Psoas muscle (tissue), 7 donors: ENCODE measurements at regions not wholly inside any gene's neighbourhood (a gene's known extent, or its start where the extent isn't known, plus 50 kb on each side); places are given as distances from the start of the nearest gene placed in this dataset.

Source experiments
- ATAC-seq, 4 donors: fragments of 200-7000 bp; cut with Tn5 transposase; one replicate each; pipeline ENCODE4 v1.9.1; 2020; ENCODE audit warnings: moderate library complexity in 3 of 4, mild to moderate bottlenecking in 2 of 4
- DNase-seq, 2 donors: peaks; one replicate each; pipeline ENCODE4 v3.0.0-alpha.2; 2020
- H3K27ac ChIP-seq: fragments of 200-600 bp; one replicate; pipeline ENCODE4 v1.8.0; 2022
- H3K27me3 ChIP-seq, 3 donors: fragments of 200-600 bp in 1 of 3; one replicate each; pipeline versions ENCODE4 v1.6.1 to v1.8.0; 2013 to 2022; ENCODE audit warnings: low read length in 2 of 3, mild to moderate bottlenecking in 2 of 3, moderate library complexity in 1 of 3; ENCODE audit not compliant: insufficient read depth in 3 of 3
- H3K36me3 ChIP-seq, 2 donors: fragments of 200-600 bp in 1 of 2; one replicate each; pipeline versions ENCODE4 v1.6.1 to v1.8.0; 2013 to 2022; ENCODE audit warnings: low read depth in 1 of 2, mild to moderate bottlenecking in 1 of 2, moderate library complexity in 1 of 2; ENCODE audit not compliant: insufficient read depth in 1 of 2
- H3K4me1 ChIP-seq: fragments of 200-600 bp; one replicate; pipeline ENCODE4 v1.8.0; 2022
- H3K4me3 ChIP-seq: fragments of 200-600 bp; one replicate; pipeline ENCODE4 v1.8.0; 2022; ENCODE audit warnings: mild to moderate bottlenecking
- H3K9me3 ChIP-seq: fragments of 200-600 bp; one replicate; pipeline ENCODE4 v1.8.0; 2022
- CTCF ChIP-seq: fragments of 200-600 bp; IDR thresholded peaks from one replicate; pipeline ENCODE4 v1.8.0; 2022; ENCODE audit warnings: antibody characterized with exemption
- WGBS, 3 donors: extraction: QIAGEN DNeasy Blood & Tissue Kit; methylation state at CpG; one replicate each; pipeline versions ENCODE4 v1.1.6 to v1.1.7; 2013; 5-methylcytosine and 5-hydroxymethylcytosine counted together
- intact Hi-C, 2 donors: fragments of 100-400 bp; cut with DNase I; formaldehyde crosslinking; loops; one replicate each; pipeline versions ENCODE4 v1.11.0 to v1.14.2; 2022
- donor health status: healthy with polysubstance abuse.
- donor health status: DM: no; HTN: no; CAD: no; lungs with moderate emphysema.
- donor health status: Bipolar disorder and iron deficiency.
- donor health status: healthy.
- donor health status: DM: yes; HTN: yes; CAD: no.
- donor health status: DM: no; HTN: no; CAD: no.
- donor health status: DM: yes; HTN: yes; CAD: no.

DNA sequence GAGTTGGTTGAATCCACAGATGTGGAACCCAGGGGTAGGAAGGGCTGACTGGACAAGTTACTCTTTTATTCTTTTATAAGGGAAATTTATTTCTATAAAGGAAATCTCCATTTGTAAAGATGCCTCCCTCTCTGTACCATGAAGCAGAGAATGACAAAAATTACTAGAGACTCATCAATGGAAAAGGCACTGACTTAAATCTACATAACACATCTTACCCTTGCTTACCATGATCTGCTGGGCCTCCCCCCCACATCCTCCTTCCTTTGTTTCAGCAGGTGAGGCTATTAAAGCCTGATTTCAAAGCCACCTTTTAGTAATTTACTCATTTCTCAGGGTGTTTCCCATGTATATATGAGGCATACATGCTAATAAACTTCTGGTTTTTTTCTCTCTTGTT, 130.2 kb upstream of the HDDC2 start:
- no peak for DNase-seq
- Histone ChIP-seq H3K27me3 (no peaks in the 10 kb centered on the region), H3K4me3 (no peak overlapping the region), H3K4me1 (no peaks in the 10 kb centered on the region), H3K9me3 (no peaks in the 10 kb centered on the region), H3K27ac (no peak overlapping the region), H3K36me3 (no peaks in the 10 kb centered on the region)
- intact Hi-C loops = no loop called here
- ATAC-seq = no peak
- no peak for TF ChIP-seq CTCF

- H3K4me3 ChIP-seq = no peak overlapping the region
- intact Hi-C loops = no loop called here
- H3K9me3 ChIP-seq = no peaks in the 10 kb centered on the region
- 31 to 41% (median 33%) methylated on average over 5 of the region's 5 CpGs for WGBS, 3 donors
- H3K27me3 ChIP-seq = peaks cover 0 to 3% (median 0%) of the 10 kb centered on the region in 3 donors
- no peaks in the 10 kb centered on the region for H3K36me3 ChIP-seq
- DNase-seq = no peak
- no peak for TF ChIP-seq CTCF
- ATAC-seq = no peak
- H3K27ac ChIP-seq = no peak overlapping the region
- no peaks in the 10 kb centered on the region for H3K4me1 ChIP-seq
Observed at GRCh38 chr6:125432963-125433362, 131.2 kb upstream of the HDDC2 start.

- Histone ChIP-seq H3K4me1 (no peaks in the 10 kb centered on the region), H3K27ac (no peak overlapping the region), H3K9me3 (no peaks in the 10 kb centered on the region), H3K27me3 (peaks cover 0 to 3% (median 0%) of the 10 kb centered on the region in 3 donors), H3K36me3 (no peaks in the 10 kb centered on the region), H3K4me3 (no peak overlapping the region)
- no peak for ATAC-seq
- no peak for TF ChIP-seq CTCF
- intact Hi-C loops = no loop called here
- 87 to 98% (median 91%) methylated on average over 2 of the region's 2 CpGs for WGBS, 3 donors
- no peak for DNase-seq
Observed at GRCh38 chr6:125434760-125435159, 133.0 kb upstream of the HDDC2 start.

DNA sequence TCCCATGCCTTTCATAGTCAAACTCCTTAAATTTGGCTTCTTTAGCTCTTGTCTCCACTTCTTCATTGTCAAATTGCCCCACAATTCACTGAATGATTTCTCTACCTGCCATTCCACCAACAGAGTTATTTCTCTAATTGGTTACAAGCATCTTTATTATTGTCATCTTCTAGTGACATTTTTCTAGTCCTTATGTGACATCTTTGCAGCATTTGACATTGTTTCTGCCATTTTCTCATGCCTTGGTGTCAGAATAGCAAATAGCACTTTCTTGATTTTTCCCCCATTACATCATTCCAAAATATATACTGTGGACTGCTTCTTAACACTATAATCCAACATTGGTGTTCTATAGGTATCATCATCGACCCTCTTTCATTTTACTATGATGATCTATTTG, 137.7 kb upstream of the HDDC2 start:
- Histone ChIP-seq H3K27me3 (peaks cover 0 to 3% (median 0%) of the 10 kb centered on the region in 3 donors), H3K27ac (no peak overlapping the region), H3K4me3 (no peak overlapping the region), H3K36me3 (no peaks in the 10 kb centered on the region), H3K9me3 (no peaks in the 10 kb centered on the region), H3K4me1 (no peaks in the 10 kb centered on the region)
- ATAC-seq (no peak), DNase-seq (no peak)
- intact Hi-C loops = no loop called here
- no peak for TF ChIP-seq CTCF
- 89 to 96% (median 93%) methylated on average over 1 of the region's 1 CpG for WGBS, 3 donors
